ENCODE measurements at regions not wholly inside any gene's neighbourhood (a gene's known extent, or its start where the extent isn't known, plus 50 kb on each side); places are given as distances from the start of the nearest gene placed in this dataset.

DNA sequence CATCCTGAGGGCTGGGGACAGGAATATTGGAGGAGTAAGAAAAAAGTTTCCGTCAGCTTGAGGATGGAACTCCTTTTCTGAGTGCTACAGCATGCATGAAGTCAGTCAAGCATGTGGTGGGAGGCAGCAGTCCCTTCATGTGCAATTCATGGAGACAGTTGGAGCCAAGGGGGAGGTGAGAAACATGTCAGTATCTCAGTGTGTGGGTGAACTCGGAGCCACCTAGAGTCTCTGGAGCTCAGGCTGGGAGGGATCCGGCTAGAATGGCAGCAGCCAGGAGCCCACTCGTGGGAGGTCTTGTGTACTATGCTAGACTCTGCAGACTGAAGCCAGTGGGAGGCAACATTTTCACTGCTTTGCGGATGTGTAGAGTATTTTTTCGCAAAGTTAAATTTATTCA is 60.3 kb downstream of the AVPR1A start:
- Mint-ChIP-seq H3K9me3 (no peaks in the 10 kb centered on the region), H3K36me3 (ENCODE audit: low read depth) (no peaks in the 10 kb centered on the region), H3K4me3 (no peak overlapping the region), H3K4me1 (ENCODE audit: low read depth) (no peaks in the 10 kb centered on the region), H3K27me3 (peaks cover 8% of the 10 kb centered on the region), H3K27ac (no peak overlapping the region)
- CTCF ChIA-PET: no interaction called here
- DNase-seq (no peak), ATAC-seq (no peak)
- TF ChIP-seq, protein P1, sequence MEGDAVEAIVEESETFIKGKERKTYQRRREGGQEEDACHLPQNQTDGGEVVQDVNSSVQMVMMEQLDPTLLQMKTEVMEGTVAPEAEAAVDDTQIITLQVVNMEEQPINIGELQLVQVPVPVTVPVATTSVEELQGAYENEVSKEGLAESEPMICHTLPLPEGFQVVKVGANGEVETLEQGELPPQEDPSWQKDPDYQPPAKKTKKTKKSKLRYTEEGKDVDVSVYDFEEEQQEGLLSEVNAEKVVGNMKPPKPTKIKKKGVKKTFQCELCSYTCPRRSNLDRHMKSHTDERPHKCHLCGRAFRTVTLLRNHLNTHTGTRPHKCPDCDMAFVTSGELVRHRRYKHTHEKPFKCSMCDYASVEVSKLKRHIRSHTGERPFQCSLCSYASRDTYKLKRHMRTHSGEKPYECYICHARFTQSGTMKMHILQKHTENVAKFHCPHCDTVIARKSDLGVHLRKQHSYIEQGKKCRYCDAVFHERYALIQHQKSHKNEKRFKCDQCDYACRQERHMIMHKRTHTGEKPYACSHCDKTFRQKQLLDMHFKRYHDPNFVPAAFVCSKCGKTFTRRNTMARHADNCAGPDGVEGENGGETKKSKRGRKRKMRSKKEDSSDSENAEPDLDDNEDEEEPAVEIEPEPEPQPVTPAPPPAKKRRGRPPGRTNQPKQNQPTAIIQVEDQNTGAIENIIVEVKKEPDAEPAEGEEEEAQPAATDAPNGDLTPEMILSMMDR (IDR thresholded peaks at IDR 0.05): no peak
- POLR2A ChIA-PET: no interaction called here
- intact Hi-C loops (cut with micrococcal nuclease): no loop called here

DNA sequence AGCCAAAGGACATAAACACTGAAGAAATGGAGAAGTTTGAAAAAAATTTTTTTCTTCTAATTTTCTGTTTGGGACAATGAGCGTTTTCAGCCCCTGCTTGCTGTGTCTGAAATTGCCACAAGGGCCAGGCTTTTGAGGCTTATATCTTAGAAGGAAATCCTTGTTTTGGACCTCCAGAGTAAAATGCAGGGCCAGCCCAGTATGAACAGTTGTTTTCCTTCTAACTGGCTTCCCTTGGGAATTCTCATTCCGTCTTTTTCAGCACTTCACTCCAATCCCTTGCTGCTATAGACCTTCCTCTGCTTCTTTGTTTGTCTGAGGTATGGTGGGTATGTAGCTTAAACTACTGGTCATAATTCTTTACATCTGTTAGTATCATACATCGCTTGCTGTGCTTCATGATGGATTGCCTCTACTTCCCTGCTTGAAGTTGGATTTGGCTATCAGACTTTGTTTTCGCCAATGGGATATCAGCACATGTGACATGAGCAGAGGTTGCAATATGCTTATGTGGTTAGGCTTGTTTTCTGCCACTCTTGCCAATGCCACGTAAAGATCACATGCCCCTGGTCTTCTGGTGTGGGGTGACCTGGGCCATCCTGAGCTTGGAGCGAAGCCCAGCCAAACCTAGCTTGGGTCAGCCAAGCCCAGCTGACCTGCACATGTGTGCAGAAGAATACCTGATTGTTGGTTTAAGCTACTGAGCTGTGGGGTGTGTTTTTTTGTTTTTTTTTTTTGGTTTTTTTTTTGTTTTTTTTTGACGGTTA is 64.7 kb downstream of the AVPR1A start:
- H3K27ac Mint-ChIP-seq: no peak overlapping the region
- H3K27me3 Mint-ChIP-seq: peaks cover 6% of the 10 kb centered on the region
- ChIA-PET POLR2A (no interaction called here), CTCF (no interaction called here)
- DNase-seq (no peak), ATAC-seq (no peak)
- H3K9me3 Mint-ChIP-seq: no peaks in the 10 kb centered on the region
- intact Hi-C loops (cut with micrococcal nuclease): no loop called here
- no peaks in the 10 kb centered on the region for H3K36me3 Mint-ChIP-seq (ENCODE audit: low read depth)
- no peak overlapping the region for H3K4me3 Mint-ChIP-seq
- no peaks in the 10 kb centered on the region for H3K4me1 Mint-ChIP-seq (ENCODE audit: low read depth)
- TF ChIP-seq, protein P1 (IDR thresholded peaks at IDR 0.05): no peak

DNA sequence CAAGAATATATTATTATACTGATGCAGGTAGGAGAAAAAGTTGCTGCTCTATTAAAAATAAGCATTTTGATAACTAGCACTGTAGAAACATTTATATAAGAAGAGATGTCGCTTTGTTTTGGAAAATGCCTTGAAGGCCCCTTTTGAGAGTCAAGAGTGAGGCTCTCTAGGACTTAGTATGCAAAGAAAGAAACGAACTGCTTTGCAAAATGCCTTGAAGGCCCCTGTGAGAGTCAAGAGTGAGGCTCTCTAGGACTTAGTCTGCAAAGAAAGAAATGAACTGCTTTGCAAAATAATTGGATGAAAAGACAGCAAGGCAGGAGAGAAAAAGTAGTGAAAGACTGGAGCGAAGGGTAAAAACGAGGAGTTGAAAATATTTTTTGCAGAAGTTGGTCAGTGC is 65.9 kb downstream of the AVPR1A start:
- intact Hi-C loops (cut with micrococcal nuclease): no loop called here
- ChIA-PET CTCF (no interaction called here), POLR2A (no interaction called here)
- Mint-ChIP-seq H3K4me1 (ENCODE audit: low read depth) (no peaks in the 10 kb centered on the region), H3K4me3 (no peak overlapping the region), H3K27me3 (peaks cover 2% of the 10 kb centered on the region), H3K27ac (no peak overlapping the region), H3K36me3 (ENCODE audit: low read depth) (no peaks in the 10 kb centered on the region), H3K9me3 (no peaks in the 10 kb centered on the region)
- no peak for DNase-seq
- no peak for ATAC-seq
- TF ChIP-seq, protein P1 (IDR thresholded peaks at IDR 0.05): no peak

DNA sequence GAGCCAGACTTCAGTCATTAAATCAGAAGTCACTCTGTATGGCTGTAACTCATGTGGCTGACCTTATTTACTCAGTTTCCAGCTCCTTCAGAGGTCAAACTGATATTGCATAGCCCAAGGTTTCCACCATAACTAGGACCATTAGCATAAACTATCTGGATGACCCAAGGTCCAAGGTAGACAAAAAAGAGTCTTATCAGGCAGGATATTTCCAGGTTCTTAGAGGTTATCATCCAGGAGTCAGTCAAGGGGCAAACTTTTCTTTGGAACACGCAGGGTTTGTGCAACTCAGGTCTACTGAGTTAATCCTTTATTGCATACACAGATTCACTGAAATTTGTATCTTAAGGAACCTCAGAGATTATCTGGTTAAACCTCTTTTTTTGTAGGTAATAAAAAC is 66.5 kb downstream of the AVPR1A start:
- Mint-ChIP-seq H3K4me1 (ENCODE audit: low read depth) (no peaks in the 10 kb centered on the region), H3K27me3 (peaks cover 2% of the 10 kb centered on the region), H3K27ac (no peak overlapping the region), H3K9me3 (no peaks in the 10 kb centered on the region), H3K36me3 (ENCODE audit: low read depth) (no peaks in the 10 kb centered on the region), H3K4me3 (no peak overlapping the region)
- no peak for ATAC-seq
- ChIA-PET POLR2A (no interaction called here), CTCF (no interaction called here)
- TF ChIP-seq, protein P1 (IDR thresholded peaks at IDR 0.05): no peak
- no peak for DNase-seq
- intact Hi-C loops (cut with micrococcal nuclease): no loop called here

DNA sequence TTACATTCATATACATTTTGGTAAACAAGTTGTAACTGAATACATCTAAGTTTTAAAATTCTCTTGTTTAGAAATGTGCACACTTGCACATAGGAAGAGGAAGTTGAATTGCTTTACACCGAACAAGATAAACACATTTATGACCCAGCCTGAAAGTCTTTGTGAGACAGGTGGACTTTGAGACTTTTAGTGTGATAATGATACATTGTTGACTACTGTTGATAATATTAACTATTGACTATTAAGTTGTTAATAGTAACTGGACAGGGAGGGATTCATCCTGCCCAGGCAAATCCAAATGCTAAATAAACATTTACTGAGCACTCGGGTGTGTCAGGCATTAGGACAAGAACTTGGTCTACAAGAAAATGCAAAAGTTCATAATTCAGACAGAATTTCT is 68.0 kb downstream of the AVPR1A start:
- Mint-ChIP-seq H3K27ac (no peak overlapping the region), H3K4me3 (no peak overlapping the region), H3K36me3 (ENCODE audit: low read depth) (no peaks in the 10 kb centered on the region), H3K9me3 (no peaks in the 10 kb centered on the region), H3K27me3 (no peaks in the 10 kb centered on the region), H3K4me1 (ENCODE audit: low read depth) (no peaks in the 10 kb centered on the region)
- POLR2A ChIA-PET: no interaction called here
- DNase-seq (no peak), ATAC-seq (no peak)
- intact Hi-C loops (cut with micrococcal nuclease): no loop called here
- CTCF ChIA-PET: no interaction called here
- TF ChIP-seq, protein P1 (IDR thresholded peaks at IDR 0.05): no peak
